Activated CD8-positive, alpha-beta memory T cell treated with anti-CD3 and anti-CD28 coated beads for 36 hours (primary cell): ENCODE measurements at regions not wholly inside any gene's neighbourhood (a gene's known extent, or its start where the extent isn't known, plus 50 kb on each side); places are given as distances from the start of the nearest gene placed in this dataset.
"Not testable (repeated sequence)": the region's sequence is repeated elsewhere in the genome, so short reads cannot be mapped to it uniquely, and the experiment has no call there.

ENCODE experiments used
- CTCF ChIA-PET: fragments of 350-600 bp; sonication (Branson Sonifier 250); formaldehyde crosslinking; loops from one replicate; lab custom pipeline; 2021; ENCODE audit warnings: antibody characterized with exemption; lab: Charles Lee
- POLR2A ChIA-PET: fragments of 350-600 bp; sonication (Branson Sonifier 250); formaldehyde crosslinking; loops from one replicate; lab custom pipeline; 2021; ENCODE audit warnings: antibody characterized with exemption; lab: Charles Lee

DNA sequence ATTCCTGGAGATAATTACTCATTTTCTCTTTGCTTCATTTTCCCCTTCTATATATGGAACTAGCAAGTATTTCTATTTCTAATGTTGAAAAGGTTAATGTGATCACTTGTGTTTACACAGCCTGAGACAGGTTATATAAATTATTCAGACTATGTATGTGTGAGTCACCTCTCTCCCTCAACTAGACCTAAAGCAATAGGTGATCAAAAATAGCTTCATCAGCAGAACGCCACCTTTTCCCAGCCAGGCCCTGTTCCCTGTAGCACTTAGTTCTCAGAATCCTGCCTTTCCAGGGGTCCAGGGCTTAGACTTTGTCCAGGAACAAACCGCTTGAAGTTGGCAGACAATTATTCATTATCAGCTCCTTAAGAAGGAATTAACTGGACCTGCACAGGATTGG is 125.3 kb upstream of the EXOC2 start:
- POLR2A ChIA-PET, result no interaction called here
- CTCF ChIA-PET, result interaction anchor here (1.3 kb wide), 1 partner anchor 21 kb away, joined by 3 read pairs; no protein-coding TSS in a partner anchor

DNA sequence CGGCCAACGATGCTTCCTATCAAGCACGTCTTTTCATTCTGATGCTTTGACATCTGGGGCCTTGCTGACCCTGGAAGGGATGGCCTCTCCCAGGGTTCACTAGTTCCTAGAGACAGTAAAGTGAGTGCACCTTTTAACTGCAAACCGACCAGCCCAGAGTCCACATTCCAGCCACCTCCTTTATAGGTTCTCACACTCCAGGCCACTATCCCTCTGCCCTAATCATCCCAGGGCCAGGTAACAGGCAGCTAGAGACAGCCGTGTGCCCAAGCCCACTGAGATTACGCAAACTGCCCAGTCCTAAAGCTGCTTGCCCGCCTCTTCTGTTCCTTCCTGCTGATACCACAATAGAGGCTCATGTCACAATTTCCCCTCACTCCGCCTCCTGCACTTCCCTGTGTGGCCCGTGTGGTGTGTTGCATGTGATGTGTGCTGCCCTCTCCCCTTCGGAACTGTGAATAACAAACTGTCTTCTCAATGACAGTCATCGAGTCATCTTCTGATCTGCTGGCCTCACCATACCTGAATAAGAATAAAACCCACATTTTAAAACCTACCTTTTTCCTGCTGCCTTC is 123.7 kb upstream of the EXOC2 start:
- CTCF ChIA-PET, result no interaction called here
- POLR2A ChIA-PET, result no interaction called here

DNA sequence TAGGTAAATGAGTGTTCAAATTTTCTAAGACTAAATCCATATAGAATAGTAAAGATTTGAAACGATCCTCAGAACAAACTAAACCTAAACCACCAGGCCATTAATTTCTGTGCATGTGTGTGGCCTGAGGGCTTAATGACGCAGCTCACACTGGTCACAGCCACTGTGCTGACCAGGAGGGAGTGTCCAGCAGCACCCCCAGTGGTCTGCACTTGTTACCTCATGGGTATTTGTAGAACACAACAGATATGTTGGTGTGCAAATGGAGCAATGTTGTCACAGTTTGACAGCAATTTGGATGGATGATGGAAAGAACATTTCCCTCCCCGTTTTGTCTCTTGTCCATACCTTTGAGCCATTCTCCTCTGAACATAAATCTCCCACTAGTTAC is 122.4 kb upstream of the EXOC2 start:
- ChIA-PET POLR2A (no interaction called here), CTCF (no interaction called here)

DNA sequence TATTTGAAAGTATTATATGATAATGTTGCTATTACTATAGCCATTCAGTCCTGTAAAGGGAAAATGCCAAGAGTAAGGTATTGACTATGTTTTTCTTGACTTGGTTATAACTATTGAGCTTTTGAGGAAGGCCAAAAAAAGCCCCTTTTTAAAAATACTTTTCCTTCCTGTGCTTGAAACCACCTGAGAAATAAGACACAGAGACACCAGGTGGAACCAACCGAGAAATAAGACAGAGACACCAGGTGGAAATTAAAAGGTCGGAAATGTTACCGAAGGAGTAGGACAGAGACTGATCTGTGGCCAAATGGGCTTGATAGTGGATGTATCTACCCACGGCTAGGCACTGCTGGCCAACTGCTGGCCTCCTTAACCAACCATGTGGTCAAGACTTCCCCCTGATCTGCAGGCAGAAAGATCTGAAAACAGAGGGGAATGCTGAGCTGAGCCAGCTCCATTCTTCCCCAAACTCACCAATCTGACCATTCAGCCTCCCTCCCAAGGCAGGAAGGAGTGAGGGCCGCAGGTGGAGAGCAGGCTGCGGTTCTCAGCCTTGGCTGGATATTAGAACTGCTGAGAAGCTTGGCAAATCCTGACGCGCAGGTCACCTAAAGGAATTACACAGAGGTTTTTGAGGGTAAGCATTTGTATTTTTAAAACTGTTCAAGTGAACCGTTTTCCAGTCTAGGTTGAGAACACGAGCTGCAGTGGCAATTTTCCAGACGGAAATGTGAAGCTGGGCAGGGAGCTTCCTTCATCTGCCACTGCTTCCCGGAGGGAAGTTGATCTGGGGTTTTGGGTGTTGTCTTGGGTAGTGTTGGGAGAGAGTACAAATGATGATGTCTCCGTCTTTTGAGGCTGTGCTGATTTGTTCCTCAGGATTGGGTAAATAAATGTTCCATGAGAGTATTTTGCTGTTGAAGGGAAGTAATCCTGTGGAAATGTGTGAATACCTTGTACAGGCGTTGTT is 121.7 kb upstream of the EXOC2 start:
- CTCF ChIA-PET, result no interaction called here
- POLR2A ChIA-PET, result no interaction called here

DNA sequence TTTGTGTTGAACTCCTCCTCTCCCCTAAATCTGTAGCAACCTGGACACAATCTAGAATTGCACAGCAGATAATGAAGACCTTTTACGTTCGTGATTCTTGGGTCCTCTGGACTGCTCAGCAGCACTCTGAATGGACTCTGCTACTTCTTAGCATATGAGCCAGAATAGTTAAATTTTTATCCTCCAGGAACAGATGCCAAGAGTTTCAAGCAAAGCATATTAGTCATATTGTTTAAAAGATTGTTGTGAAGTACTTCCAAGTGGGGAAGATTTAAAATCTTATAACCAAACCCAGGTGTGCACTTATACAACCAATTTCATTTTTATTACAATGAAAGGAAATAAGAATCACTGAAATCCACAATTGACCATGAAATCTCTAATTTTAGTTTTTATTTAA is 118.9 kb upstream of the EXOC2 start:
- ChIA-PET CTCF (no interaction called here), POLR2A (no interaction called here)

DNA sequence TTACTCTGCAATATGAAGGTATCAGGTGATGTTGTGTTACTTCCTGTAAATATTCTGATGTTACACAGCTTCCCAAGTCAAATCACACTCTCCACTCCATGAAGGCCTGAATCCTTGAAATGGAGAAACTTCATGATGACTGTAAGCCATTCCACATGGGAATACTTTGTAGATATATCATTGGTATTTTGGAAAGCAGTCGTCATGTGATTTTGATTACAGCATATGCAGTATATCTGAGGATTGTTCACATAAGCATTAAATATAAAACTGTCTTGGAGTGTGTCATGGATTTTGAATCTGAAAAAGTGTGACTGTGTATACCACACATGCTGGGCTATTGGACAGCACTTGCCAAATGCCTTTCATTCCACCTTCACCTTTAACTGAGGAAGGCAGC is 118.3 kb upstream of the EXOC2 start:
- ChIA-PET CTCF (no interaction called here), POLR2A (no interaction called here)

DNA sequence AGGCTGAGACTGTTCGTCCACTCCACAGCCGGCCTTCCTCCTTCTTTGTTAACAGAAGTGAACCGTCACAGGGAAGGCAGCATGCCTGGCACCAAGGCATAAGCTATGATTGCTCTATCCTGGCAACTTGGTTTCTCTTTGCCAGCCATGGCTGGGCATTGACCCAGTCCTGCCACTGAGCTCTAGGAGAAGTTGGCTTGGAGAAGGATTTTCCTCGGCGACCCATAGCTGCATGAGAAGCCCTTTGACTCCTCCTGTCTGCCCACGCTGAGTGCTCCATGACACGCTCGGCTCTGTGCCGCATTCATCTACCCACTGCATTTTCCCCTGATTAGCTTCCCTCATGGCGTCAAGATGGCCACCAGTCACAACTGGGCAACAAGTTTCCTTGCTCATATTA is 111.8 kb upstream of the EXOC2 start:
- POLR2A ChIA-PET, result no interaction called here
- CTCF ChIA-PET, result no interaction called here

DNA sequence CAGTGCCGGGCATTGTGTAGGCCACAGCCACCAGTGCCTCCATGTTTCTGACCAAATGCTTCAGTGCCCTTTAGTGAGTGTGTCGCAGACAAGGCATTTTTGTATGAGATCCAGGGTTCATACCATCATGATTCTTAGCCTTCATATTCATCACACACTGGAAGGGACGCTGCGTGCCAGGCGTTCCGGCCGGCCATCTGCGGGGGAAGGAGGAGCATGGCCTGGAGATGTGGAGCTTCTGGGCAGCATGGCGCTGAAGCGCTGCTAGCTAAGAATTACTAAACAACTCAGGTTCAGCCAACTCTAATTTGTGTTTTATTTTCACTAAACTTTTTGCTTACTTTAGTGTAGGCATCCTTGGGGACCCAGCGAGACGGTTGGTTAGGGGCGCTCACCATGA is 111.4 kb upstream of the EXOC2 start:
- ChIA-PET CTCF (no interaction called here), POLR2A (no interaction called here)

DNA sequence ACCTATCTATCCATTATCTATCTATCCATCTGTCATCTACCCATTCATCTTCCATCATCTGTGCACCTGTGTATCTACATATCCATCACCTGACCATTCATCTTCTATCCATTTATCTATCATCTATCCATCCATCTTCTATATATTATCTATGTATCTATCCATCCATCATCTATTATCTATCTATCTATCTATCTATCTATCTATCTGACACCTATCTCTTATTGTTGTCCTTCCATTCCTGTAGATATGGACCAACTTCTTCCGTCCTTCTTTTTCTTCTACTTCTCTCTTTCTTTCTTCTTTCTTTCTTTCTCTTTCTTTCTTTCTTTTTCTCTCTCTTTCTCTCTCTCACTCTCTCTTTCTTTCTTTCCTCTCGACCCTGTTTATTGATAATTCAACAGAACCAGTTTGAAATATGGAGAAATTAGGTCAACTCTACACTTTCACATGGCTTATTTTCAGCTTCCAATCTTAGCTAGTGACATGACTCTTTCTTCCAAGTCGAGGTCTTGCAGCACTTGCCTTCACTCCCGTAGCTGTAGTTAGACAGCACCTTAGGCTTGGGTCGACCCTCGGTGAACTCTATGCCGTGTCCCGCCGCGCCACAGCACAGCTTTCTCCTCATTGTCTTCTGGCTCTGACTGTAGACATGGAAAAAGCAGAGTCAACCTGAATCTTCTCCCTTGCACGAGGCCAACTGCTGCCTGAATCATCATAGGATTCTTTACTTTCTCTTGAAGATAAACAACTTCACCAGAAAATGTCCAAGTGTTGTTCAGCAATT is 110.4 kb upstream of the EXOC2 start:
- ChIA-PET POLR2A (no interaction called here), CTCF (no interaction called here)

DNA sequence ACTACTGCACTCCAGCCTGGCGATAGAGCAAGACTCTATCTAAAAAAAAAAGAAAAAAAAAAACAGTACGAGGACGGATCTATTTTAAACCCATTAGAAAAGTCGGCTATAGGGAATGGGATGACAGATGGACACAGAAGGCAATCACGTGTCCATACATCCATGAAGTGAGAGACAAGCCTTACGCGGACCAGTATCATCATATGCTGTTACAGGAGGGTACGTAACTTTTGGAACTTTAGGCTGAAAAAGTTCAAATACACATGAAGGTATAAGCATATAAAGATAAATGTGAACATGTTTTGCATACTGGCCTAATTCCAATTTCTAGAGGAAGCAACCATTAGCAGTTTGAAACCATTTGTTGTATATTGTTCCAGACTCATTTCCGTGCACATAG is 109.8 kb upstream of the EXOC2 start:
- ChIA-PET POLR2A (no interaction called here), CTCF (no interaction called here)

DNA sequence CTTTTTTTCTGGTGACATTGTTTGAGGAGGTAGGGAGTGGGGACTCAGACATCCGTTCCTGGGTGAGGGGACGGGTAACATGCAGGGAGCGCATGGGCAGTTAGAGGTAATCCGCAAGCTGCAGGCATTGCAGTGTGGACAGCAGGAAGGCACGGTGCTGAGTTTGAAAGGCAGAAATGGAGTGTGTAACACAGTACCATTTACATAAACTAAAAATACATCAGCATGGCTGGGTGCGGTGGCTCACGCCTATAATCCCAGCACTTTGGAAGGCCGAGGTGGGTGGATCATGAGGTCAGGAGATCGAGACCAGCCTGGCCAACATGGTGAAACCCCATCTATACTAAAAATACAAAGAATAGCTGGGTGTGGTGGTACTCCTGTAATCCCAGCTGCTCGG is 109.3 kb upstream of the EXOC2 start:
- CTCF ChIA-PET, POLR2A ChIA-PET: not testable (repeated sequence)

DNA sequence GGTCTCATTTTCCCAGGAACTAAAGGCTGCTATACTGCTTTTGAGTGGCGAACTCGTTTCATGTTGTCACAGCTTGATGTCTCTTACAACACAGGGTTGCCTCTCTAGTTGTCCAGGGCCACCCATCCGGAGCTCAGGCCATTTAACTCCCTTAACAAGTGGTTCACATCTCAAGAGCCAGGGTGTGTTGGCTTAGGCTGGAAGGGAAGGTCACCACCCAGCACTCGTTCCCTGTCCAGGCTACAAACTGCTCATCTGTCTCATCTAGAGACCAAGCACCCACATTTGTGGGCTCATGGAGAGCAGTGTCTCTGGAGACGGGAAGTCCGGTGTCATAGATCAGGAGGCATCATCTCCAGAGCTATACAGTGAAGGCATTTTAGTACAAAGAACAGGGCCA is 106.8 kb upstream of the EXOC2 start:
- ChIA-PET POLR2A (no interaction called here), CTCF (interaction anchor here (0.7 to 1.1 kb wide), 2 partner anchors 81 to 596 kb away, joined by 3 read pairs; no protein-coding TSS in a partner anchor)

DNA sequence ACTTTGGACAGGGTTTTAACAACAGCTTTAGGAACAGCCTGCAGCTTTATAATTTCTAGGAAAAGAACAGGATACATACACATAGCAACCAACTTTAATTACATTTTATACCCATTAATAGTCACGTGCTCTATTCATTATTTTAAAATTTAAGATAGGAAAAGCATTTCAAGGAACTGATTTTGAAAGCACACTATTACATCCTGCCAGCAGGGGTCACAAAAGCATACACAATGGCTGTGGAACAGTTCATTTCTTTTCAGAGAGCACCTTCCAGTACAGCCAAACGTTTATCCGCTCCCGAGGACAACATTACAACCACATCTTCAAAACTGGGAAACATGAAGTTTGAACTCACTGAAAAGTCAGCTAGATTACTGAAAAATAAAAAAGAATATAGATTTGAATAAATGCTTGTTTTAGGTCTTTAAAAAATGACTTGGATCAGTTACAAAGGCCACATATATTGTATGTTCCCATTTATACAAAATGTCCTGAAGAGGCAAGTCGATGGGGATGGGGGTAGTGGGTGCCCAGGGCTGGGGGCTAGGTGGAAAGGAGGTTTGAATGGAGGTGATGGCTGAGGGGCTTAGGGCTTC is 104.6 kb upstream of the EXOC2 start:
- POLR2A ChIA-PET, result interaction anchor here (1.0 kb wide), 1 partner anchor 105 kb away, joined by 4 read pairs; no protein-coding TSS in a partner anchor

DNA sequence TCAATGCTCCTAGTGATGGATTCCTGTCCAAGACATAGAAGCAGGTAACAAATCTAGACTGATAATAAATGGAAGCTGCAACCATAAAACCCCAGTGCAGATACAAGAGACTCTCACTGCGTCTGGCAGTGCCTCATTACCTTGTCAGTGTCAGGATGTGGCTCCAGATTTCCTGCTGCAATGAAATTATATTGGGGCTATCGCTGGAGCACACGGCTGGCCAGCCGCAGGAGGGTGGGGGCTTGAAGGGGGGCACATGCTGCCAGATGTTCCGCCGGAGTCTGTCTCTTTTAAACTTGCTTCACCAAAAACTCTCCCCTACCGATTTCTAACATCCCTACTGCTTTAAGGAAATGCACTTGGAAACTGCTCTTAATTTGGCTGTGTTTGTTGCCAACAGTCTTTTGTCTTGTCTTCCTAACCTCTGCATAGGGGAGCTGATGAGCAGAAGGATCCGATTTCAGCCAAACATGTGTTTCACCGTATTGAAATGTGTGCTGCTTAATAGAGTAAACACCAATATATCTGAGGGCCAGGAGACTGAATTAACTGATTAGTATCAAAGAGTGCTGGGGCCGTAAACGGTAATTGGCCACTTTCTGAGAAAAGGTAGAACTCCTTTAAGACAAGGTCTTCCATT is 102.2 kb upstream of the EXOC2 start:
- POLR2A ChIA-PET, result no interaction called here
- CTCF ChIA-PET, result no interaction called here

More for the DNA sequence above, 104.6 kb upstream of the EXOC2 start:
- CTCF ChIA-PET, result interaction anchor here (1.0 to 1.6 kb wide), 5 partner anchors 10 to 600 kb away, joined by 3 to 6 read pairs (median 4); no protein-coding TSS in a partner anchor

DNA sequence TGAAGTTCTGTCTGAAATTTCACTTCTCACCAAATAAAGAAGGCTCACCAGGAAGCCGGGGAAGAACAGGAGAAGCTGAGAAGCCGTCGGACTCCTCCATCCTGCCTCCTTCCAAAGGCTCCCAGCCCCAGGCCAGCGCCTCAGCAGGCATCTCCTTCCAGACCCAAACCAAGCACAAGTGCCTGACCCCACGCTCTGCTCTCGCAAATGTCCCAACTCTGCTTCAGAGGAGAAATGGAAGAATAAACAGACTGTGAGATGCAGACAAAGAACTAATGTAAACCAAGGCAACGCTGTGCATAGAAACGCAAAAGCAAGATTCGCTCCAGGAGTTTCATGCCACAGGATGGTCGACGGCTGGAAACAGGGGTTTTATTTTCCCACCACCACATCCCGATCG is 100.3 kb upstream of the EXOC2 start:
- POLR2A ChIA-PET, result no interaction called here
- CTCF ChIA-PET, result no interaction called here

DNA sequence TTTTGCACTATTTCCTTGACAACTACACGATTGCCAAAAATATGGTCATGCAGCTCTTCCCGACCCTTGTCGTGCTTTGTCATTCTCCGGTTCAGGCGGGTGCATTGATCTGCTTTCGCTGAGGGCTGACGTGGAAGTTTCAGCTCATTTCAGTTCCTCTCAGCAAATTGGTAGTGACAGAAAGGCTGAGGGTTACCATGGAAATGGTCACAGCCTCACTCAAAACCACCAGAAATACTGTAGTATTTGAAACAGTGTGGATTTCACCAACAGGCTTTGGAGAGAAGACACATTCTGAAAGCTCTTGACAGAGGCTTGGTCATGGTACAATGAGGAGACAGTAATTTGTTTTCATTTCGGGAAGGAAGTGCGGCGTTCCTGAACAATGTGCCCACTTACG is 99.7 kb upstream of the EXOC2 start:
- POLR2A ChIA-PET, result no interaction called here

DNA sequence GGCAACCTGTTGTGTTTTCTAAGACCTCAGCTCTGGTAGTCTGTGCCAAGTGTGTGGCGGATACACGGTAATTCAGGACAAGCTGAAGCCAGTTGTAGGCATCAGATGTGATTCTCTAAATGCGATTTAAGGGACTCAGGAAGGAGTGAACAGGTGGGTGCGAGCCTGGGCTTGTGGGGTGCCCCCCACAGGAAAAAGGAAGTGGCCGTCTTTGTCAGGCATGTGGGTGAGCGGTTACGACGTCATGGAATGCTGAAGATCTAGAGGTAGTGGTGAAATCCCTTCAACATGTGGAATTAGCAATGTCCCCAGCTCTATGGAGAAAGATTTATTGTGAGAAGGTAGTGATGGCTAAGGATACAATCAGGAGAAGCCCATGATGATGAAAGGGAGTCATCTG is 95.1 kb upstream of the EXOC2 start:
- ChIA-PET POLR2A (no interaction called here), CTCF (interaction anchor here (0.6 to 1.2 kb wide), 3 partner anchors 10 to 124 kb away, joined by 3 to 4 read pairs (median 3); no protein-coding TSS in a partner anchor)

More for the DNA sequence above, 99.7 kb upstream of the EXOC2 start:
- CTCF ChIA-PET, result no interaction called here

DNA sequence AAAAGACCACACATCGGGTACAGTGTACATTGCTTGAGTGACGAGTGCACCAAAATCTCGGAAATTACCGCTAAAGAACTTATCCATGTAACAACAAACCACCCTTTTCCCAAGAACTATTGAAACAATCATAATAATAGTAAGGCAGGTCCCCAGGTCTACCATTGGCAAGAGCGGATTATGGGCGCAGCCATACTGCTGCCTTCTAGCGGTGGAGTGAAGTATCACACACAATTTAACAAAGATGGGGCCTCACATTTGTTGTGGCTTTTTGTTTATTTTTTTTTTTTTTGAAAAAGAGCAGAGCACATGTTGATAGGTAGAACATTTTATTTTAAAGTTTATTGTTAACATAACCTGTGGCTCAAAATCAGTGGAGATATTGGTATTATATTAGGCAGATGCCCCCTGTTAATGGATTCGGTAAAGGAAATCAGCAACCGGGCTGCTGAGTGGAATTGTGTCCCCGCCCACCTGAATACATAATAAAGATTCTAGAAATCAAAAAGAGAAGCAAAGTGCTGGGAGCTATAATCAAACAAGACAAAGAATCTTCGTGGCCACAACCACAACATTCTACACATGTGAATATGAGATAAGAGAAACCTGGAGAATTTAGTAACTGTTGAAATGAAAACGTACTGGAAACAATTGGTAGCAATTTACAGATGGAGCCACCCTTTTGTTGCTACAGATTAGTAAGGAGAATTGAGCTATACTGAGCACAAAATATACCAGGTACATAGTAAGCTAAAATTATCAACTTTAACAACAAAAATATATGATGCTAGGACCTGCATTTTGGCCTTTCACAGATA is 94.2 kb upstream of the EXOC2 start:
- ChIA-PET POLR2A (no interaction called here), CTCF (interaction anchor here (0.6 to 1.2 kb wide), 3 partner anchors 11 to 123 kb away, joined by 3 to 4 read pairs (median 3); no protein-coding TSS in a partner anchor)
